A549 (cell line): ENCODE measurements at regions not wholly inside any gene's neighbourhood (a gene's known extent, or its start where the extent isn't known, plus 50 kb on each side); places are given as distances from the start of the nearest gene placed in this dataset.

Experiments
- ATAC-seq, 2 experiments: fragments of 200-7000 bp in 1 of 2; fragments of >200 bp in 1 of 2; cut with Nextera tagmentation in 1 of 2; cut with Tn5 transposase in 1 of 2; 3 replicates each; pipeline versions ENCODE4 v1.8.0 to v1.9.1; 2018 to 2020; ENCODE audit warnings: mild to moderate bottlenecking in 1 of 2, moderate library complexity in 1 of 2
- CTCF ChIA-PET: fragments of 300-600 bp; sonication (Branson Sonifier 250); formaldehyde crosslinking; extraction: SDS; loops from one replicate; lab custom pipeline; 2021; ENCODE audit warnings: antibody characterized with exemption, inconsistent platforms; lab: Yijun Ruan, JAX
- POLR2A ChIA-PET: fragments of 350-600 bp; formaldehyde crosslinking; extraction: SDS; loops from one replicate; lab custom pipeline; 2021; ENCODE audit warnings: antibody characterized with exemption, inconsistent platforms; lab: Yijun Ruan, JAX
- DNase-seq, 2 experiments: peaks; one replicate each; pipeline versions ENCODE4 v3.0.0 to v3.0.0-alpha.2; 2011 to 2016; ENCODE audit warnings: low read depth in 1 of 2, low spot score in 1 of 2
- FAIRE-seq: peaks from 2 replicates; lab custom pipeline; 2011; peaks lifted over from hg19 to GRCh38; lab: Jason Lieb, UNC
- H3K27ac ChIP-seq, 2 experiments: fragments of >200 bp; sonication (Bioruptor Twin); formaldehyde crosslinking; 3 replicates each; pipeline ENCODE4 v1.5.1; 2016 to 2017
- H3K4me1 ChIP-seq: fragments of >200 bp; sonication (Bioruptor Twin); formaldehyde crosslinking; 3 replicates; pipeline ENCODE4 v1.6.1; 2016
- H3K4me2 ChIP-seq: fragments of >200 bp; sonication (Bioruptor Twin); formaldehyde crosslinking; 3 replicates; pipeline ENCODE4 v1.6.1; 2016
- H3K4me3 ChIP-seq: fragments of >200 bp; sonication (Bioruptor Twin); formaldehyde crosslinking; 3 replicates; pipeline ENCODE4 v1.5.1; 2016
- H3K9me3 ChIP-seq: fragments of >200 bp; sonication (Bioruptor Twin); formaldehyde crosslinking; 3 replicates; pipeline ENCODE4 v1.6.1; 2016
- CBX2 ChIP-seq: fragments of 200-600 bp; sonication (generic); IDR thresholded peaks from 2 replicates; pipeline ENCODE4 v1.6.1; 2016; ENCODE audit warnings: low read depth, mild to moderate bottlenecking, borderline replicate concordance
- CEBPB ChIP-seq, 2 experiments: fragments of >200 bp in 1 of 2; sonication (Bioruptor Twin) in 1 of 2; formaldehyde crosslinking in 1 of 2; IDR thresholded peaks; 2 replicates each; pipeline ENCODE4 v1.6.1; 2012 to 2016
- EHF ChIP-seq: fragments of 250-450 bp; sonication (Bioruptor Pico); IDR thresholded peaks from 2 replicates; pipeline ENCODE4 v1.5.0; 2020; ENCODE audit warnings: mild to moderate bottlenecking
- FOXS1 ChIP-seq: fragments of 250-450 bp; sonication (Bioruptor Pico); IDR thresholded peaks from 2 replicates; pipeline ENCODE4 v1.5.0; 2020; ENCODE audit warnings: mild to moderate bottlenecking, moderate library complexity
- HDAC2 ChIP-seq: fragments of 200-600 bp; sonication (generic); IDR thresholded peaks from 2 replicates; pipeline ENCODE4 v1.6.1; 2016
- HOXB13 ChIP-seq: fragments of 250-450 bp; sonication (Bioruptor Pico); IDR thresholded peaks from 2 replicates; pipeline ENCODE4 v1.5.0; 2020; ENCODE audit warnings: low read depth, mild to moderate bottlenecking, moderate library complexity
- KDM5A ChIP-seq: fragments of 200-600 bp; sonication (generic); IDR thresholded peaks from 2 replicates; pipeline ENCODE4 v1.6.1; 2016; ENCODE audit warnings: antibody characterized with exemption, mild to moderate bottlenecking
- MAFK ChIP-seq: fragments of 450-650 bp; IDR thresholded peaks from 2 replicates; pipeline ENCODE4 v1.6.1; 2014; ENCODE audit not compliant: partially characterized antibody
- MAZ ChIP-seq: fragments of 150-350 bp; IDR thresholded peaks from 2 replicates; pipeline ENCODE4 v1.6.1; 2014; ENCODE audit warnings: antibody characterized with exemption, low read depth, low read length, borderline replicate concordance
- NFE2L2 ChIP-seq: fragments of 150-350 bp; conservative IDR thresholded peaks from 2 replicates; pipeline ENCODE4 v1.6.1; 2014; ENCODE audit warnings: low read length
- NR3C1 ChIP-seq: fragments of >200 bp; sonication (Bioruptor Twin); formaldehyde crosslinking; IDR thresholded peaks from 3 replicates; pipeline ENCODE4 v1.6.1; 2017
- POLR2AphosphoS2 ChIP-seq: conservative IDR thresholded peaks from 2 replicates; pipeline ENCODE4 v1.6.1; 2012; ENCODE audit warnings: low read length, improper control_type of control experiment, inconsistent platforms
- RARB ChIP-seq: fragments of 250-450 bp; sonication (Bioruptor Pico); IDR thresholded peaks from 2 replicates; pipeline ENCODE4 v1.8.0; 2021; ENCODE audit warnings: mild to moderate bottlenecking, moderate library complexity
- RCOR1 ChIP-seq: fragments of 150-350 bp; IDR thresholded peaks from 2 replicates; pipeline ENCODE4 v1.6.1; 2014; ENCODE audit warnings: antibody characterized with exemption, low read length, low read depth
- SMC3 ChIP-seq: fragments of >200 bp; sonication (Bioruptor Twin); formaldehyde crosslinking; IDR thresholded peaks from 3 replicates; pipeline ENCODE4 v1.6.1; 2018; ENCODE audit warnings: inconsistent platforms
- TFCP2L1 ChIP-seq: fragments of 250-450 bp; sonication (Bioruptor Pico); IDR thresholded peaks from 2 replicates; pipeline ENCODE4 v1.5.0; 2021; ENCODE audit warnings: mild to moderate bottlenecking
- ZSCAN20 ChIP-seq: fragments of 250-450 bp; sonication (Bioruptor Pico); IDR thresholded peaks from 2 replicates; pipeline ENCODE4 v1.8.0; 2022; ENCODE audit warnings: mild to moderate bottlenecking, moderate library complexity
- WGBS: methylation state at CpG from one replicate; pipeline ENCODE4 v1.1.6; 2017; ENCODE audit errors: missing lambda C conversion rate; 5-methylcytosine and 5-hydroxymethylcytosine counted together
- TF ChIP-seq, protein P1 (sequence below): fragments of 250-450 bp; sonication (Bioruptor Pico); IDR thresholded peaks from 2 replicates; pipeline ENCODE4 v1.5.0; 2020; ENCODE audit warnings: low read depth, mild to moderate bottlenecking, moderate library complexity
- TF ChIP-seq, protein P2 (sequence below): fragments of 250-450 bp; sonication (Bioruptor Pico); IDR thresholded peaks from 2 replicates; pipeline ENCODE4 v1.5.0; 2021; ENCODE audit warnings: mild to moderate bottlenecking, moderate library complexity, borderline replicate concordance
- TF ChIP-seq, protein P3 (sequence below): fragments of >200 bp; sonication (Bioruptor Twin); formaldehyde crosslinking; IDR thresholded peaks from 3 replicates; pipeline ENCODE4 v1.5.1; 2016
- TF ChIP-seq, protein P4 (sequence below): fragments of 150-350 bp; IDR thresholded peaks from 2 replicates; pipeline ENCODE4 v1.6.1; 2014; ENCODE audit warnings: low read depth, mild to moderate bottlenecking, low read length

DNA sequence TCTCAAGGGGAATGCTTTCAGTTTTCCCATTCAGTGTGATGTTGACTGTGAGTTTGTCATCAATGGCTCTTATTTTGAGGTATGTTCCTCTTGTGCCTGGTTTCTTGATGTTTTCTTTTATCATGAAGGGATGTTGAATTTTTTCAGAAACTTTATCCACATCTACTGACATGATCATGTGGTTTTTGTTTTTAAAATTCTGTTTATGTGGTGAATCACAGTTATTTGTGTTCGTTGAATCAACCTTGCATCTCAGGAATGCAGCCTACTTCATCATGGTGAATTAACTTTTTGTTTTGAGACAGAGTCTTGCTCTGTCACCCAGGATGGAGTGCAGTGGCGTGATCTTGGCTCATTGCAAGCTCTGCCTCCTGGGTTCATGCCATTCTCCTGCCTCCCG lies 263.1 kb upstream of the KLF3 start:
- no peak for TF ChIP-seq SMC3
- TF ChIP-seq TFCP2L1 (CRISPR knock-in tag) = no peak
- no peak for TF ChIP-seq POLR2AphosphoS2
- no peak for TF ChIP-seq NFE2L2
- no peak for TF ChIP-seq CEBPB (IDR thresholded peaks at IDR 0.05)
- TF ChIP-seq ZSCAN20 (CRISPR knock-in tag) = no peak
- no peak for TF ChIP-seq MAFK
- TF ChIP-seq, protein P1, sequence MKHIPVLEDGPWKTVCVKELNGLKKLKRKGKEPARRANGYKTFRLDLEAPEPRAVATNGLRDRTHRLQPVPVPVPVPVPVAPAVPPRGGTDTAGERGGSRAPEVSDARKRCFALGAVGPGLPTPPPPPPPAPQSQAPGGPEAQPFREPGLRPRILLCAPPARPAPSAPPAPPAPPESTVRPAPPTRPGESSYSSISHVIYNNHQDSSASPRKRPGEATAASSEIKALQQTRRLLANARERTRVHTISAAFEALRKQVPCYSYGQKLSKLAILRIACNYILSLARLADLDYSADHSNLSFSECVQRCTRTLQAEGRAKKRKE (CRISPR knock-in tag) = no peak
- no peak for TF ChIP-seq FOXS1 (CRISPR knock-in tag)
- no peak for TF ChIP-seq MAZ
- no peak for TF ChIP-seq HDAC2
- TF ChIP-seq, protein P2, sequence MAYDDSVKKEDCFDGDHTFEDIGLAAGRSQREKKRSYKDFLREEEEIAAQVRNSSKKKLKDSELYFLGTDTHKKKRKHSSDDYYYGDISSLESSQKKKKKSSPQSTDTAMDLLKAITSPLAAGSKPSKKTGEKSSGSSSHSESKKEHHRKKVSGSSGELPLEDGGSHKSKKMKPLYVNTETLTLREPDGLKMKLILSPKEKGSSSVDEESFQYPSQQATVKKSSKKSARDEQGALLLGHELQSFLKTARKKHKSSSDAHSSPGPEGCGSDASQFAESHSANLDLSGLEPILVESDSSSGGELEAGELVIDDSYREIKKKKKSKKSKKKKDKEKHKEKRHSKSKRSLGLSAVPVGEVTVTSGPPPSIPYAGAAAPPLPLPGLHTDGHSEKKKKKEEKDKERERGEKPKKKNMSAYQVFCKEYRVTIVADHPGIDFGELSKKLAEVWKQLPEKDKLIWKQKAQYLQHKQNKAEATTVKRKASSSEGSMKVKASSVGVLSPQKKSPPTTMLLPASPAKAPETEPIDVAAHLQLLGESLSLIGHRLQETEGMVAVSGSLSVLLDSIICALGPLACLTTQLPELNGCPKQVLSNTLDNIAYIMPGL (CRISPR knock-in tag) = no peak
- TF ChIP-seq, protein P3, sequence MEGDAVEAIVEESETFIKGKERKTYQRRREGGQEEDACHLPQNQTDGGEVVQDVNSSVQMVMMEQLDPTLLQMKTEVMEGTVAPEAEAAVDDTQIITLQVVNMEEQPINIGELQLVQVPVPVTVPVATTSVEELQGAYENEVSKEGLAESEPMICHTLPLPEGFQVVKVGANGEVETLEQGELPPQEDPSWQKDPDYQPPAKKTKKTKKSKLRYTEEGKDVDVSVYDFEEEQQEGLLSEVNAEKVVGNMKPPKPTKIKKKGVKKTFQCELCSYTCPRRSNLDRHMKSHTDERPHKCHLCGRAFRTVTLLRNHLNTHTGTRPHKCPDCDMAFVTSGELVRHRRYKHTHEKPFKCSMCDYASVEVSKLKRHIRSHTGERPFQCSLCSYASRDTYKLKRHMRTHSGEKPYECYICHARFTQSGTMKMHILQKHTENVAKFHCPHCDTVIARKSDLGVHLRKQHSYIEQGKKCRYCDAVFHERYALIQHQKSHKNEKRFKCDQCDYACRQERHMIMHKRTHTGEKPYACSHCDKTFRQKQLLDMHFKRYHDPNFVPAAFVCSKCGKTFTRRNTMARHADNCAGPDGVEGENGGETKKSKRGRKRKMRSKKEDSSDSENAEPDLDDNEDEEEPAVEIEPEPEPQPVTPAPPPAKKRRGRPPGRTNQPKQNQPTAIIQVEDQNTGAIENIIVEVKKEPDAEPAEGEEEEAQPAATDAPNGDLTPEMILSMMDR = no peak
- no peak for TF ChIP-seq RARB
- TF ChIP-seq HOXB13 = no peak
- TF ChIP-seq RCOR1 = no peak
- TF ChIP-seq, protein P4, sequence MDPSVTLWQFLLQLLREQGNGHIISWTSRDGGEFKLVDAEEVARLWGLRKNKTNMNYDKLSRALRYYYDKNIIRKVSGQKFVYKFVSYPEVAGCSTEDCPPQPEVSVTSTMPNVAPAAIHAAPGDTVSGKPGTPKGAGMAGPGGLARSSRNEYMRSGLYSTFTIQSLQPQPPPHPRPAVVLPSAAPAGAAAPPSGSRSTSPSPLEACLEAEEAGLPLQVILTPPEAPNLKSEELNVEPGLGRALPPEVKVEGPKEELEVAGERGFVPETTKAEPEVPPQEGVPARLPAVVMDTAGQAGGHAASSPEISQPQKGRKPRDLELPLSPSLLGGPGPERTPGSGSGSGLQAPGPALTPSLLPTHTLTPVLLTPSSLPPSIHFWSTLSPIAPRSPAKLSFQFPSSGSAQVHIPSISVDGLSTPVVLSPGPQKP = no peak
- no peak for TF ChIP-seq EHF (CRISPR knock-in tag)
- 52% methylated on average over 3 of the region's 3 CpGs for WGBS
- ChIA-PET CTCF (no interaction called here), POLR2A (interaction anchor here (0.6 kb wide), 1 partner anchor 103 kb away, joined by 4 read pairs; no protein-coding TSS in a partner anchor)
- Histone ChIP-seq H3K4me3 (no peak overlapping the region), H3K27ac (no peak overlapping the region), H3K9me3 (no peaks in the 10 kb centered on the region), H3K4me1 (no peaks in the 10 kb centered on the region), H3K4me2 (no peak overlapping the region)
- no peak for FAIRE-seq
- DNase-seq = no peak
- no peak for ATAC-seq

DNA sequence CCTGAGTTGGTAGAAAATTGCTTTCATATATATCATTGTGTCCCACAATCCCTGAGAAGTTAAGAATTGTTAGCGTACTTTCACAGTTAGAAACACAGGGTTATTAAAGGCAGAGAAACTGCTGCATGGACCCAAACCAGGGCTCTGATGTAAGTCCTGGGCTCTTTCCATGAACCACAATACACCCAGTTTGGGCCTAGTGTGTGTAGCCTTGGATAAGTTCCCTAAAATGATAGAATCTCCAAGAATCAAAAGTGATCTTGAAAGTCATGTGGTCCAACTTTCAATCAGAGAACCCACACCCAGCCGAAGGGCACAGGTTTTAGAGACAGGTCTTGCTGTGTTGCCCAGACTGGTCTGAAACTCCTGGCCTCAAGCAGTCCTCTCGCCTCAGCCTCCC lies 257.8 kb upstream of the KLF3 start:
- H3K9me3 ChIP-seq = no peaks in the 10 kb centered on the region
- WGBS = 74% methylated on average over 3 of the region's 3 CpGs
- CTCF ChIA-PET = no interaction called here
- DNase-seq = no peak
- POLR2A ChIA-PET = no interaction called here
- no peak overlapping the region for H3K4me2 ChIP-seq
- no peak overlapping the region for H3K27ac ChIP-seq
- ATAC-seq = no peak
- TF ChIP-seq NR3C1 = no peak
- TF ChIP-seq CBX2 = no peak
- TF ChIP-seq POLR2AphosphoS2 = no peak
- no peak for TF ChIP-seq KDM5A
- TF ChIP-seq ZSCAN20 (CRISPR knock-in tag) = no peak
- FAIRE-seq = no peak
- H3K4me1 ChIP-seq = no peaks in the 10 kb centered on the region
- H3K4me3 ChIP-seq = no peak overlapping the region
